Stimulated activated naive CD8-positive, alpha-beta T cell treated with anti-CD3 and anti-CD28 coated beads, Interleukin-15, Interleukin-2, amounts not matched to agents 100 U/mL and 50 U/mL, for 24 hours (primary cell): ENCODE measurements at regions not wholly inside any gene's neighbourhood (a gene's known extent, or its start where the extent isn't known, plus 50 kb on each side); places are given as distances from the start of the nearest gene placed in this dataset.

ENCODE experiments used
- ATAC-seq: fragments of 150-1000 bp; cut with Tn5 transposase; one replicate; pipeline ENCODE4 v1.10.0; 2021
- DNase-seq: peaks from one replicate; pipeline ENCODE4 v3.0.0; 2021

- DNase-seq (no peak), ATAC-seq (no peak)
Measured at GRCh38 chr2:41913311-41913710, 134.5 kb upstream of the PKDCC start.

- no peak for ATAC-seq
- DNase-seq: no peak
Measured at GRCh38 chr2:41913921-41914609, 133.8 kb upstream of the PKDCC start.

GRCh38 chr2:41914936-41915335 is 132.9 kb upstream of the PKDCC start:
- no peak for DNase-seq
- no peak for ATAC-seq

GRCh38 chr2:41916177-41916576 is 131.6 kb upstream of the PKDCC start:
- ATAC-seq (no peak), DNase-seq (no peak)

- DNase-seq (no peak), ATAC-seq (no peak)
Measured at GRCh38 chr2:41917587-41917986, 130.2 kb upstream of the PKDCC start.

GRCh38 chr2:41919135-41919534 is 128.7 kb upstream of the PKDCC start:
- DNase-seq (no peak), ATAC-seq (no peak)

- DNase-seq (no peak), ATAC-seq (no peak)
Measured at GRCh38 chr2:41920181-41920580, 127.6 kb upstream of the PKDCC start.

- ATAC-seq: no peak
Measured at GRCh38 chr2:41920812-41921211, 127.0 kb upstream of the PKDCC start.

GRCh38 chr2:41922177-41922576 is 125.6 kb upstream of the PKDCC start:
- ATAC-seq (no peak), DNase-seq (no peak)

More at GRCh38 chr2:41920812-41921211, 127.0 kb upstream of the PKDCC start:
- no peak for DNase-seq

- ATAC-seq (no peak), DNase-seq (no peak)
Measured at GRCh38 chr2:41923156-41923786, 124.5 kb upstream of the PKDCC start.

- ATAC-seq (no peak), DNase-seq (no peak)
Measured at GRCh38 chr2:41924024-41924423, 123.8 kb upstream of the PKDCC start.

- no peak for ATAC-seq
Measured at GRCh38 chr2:41924709-41925408, 123.0 kb upstream of the PKDCC start.

GRCh38 chr2:41925712-41926111 is 122.1 kb upstream of the PKDCC start:
- DNase-seq (no peak), ATAC-seq (no peak)

More at GRCh38 chr2:41924709-41925408, 123.0 kb upstream of the PKDCC start:
- no peak for DNase-seq

- DNase-seq (no peak), ATAC-seq (no peak)
Measured at GRCh38 chr2:41926614-41927580, 120.9 kb upstream of the PKDCC start.

- ATAC-seq: no peak
- DNase-seq: no peak
Measured at GRCh38 chr2:41927581-41928264, 120.1 kb upstream of the PKDCC start.

GRCh38 chr2:41928526-41928925 is 119.3 kb upstream of the PKDCC start:
- ATAC-seq: no peak
- DNase-seq: no peak

GRCh38 chr2:41930807-41931566 is 116.8 kb upstream of the PKDCC start:
- no peak for ATAC-seq
- DNase-seq: no peak

- DNase-seq (no peak), ATAC-seq (no peak)
Measured at GRCh38 chr2:41932241-41933045, 115.4 kb upstream of the PKDCC start.

- no peak for DNase-seq
- no peak for ATAC-seq
Measured at GRCh38 chr2:41933046-41933420, 114.8 kb upstream of the PKDCC start.
